ENCODE measurements at regions not wholly inside any gene's neighbourhood (a gene's known extent, or its start where the extent isn't known, plus 50 kb on each side); places are given as distances from the start of the nearest gene placed in this dataset.
"Not testable (repeated sequence)": the region's sequence is repeated elsewhere in the genome, so short reads cannot be mapped to it uniquely, and the experiment has no call there.

GRCh38 chr1:193890935-193891334 is 704.5 kb upstream of the B3GALT2 start:
- TF ChIP-seq CTCF (IDR thresholded peaks at IDR 0.05; ENCODE audit: control insufficient read depth, insufficient read depth, low read depth, low read length, missing control alignments), result no peak
- no peak overlapping the region for H3K4me3 ChIP-seq (ENCODE audit: control insufficient read depth, low read depth, low read length)
- no peak for DNase-seq (ENCODE audit: low read depth)

- DNase-seq (ENCODE audit: low read depth), result no peak
- no peak for TF ChIP-seq CTCF (IDR thresholded peaks at IDR 0.05; ENCODE audit: control insufficient read depth, insufficient read depth, low read depth, low read length, missing control alignments)
Observed at GRCh38 chr1:193884848-193885558, 698.6 kb upstream of the B3GALT2 start.

GRCh38 chr1:193877920-193878319 is 691.5 kb upstream of the B3GALT2 start:
- H3K4me3 ChIP-seq (ENCODE audit: control insufficient read depth, low read depth, low read length); DNase-seq (ENCODE audit: low read depth): not testable (repeated sequence)

More at GRCh38 chr1:193884848-193885558, 698.6 kb upstream of the B3GALT2 start:
- H3K4me3 ChIP-seq (ENCODE audit: control insufficient read depth, low read depth, low read length), result no peak overlapping the region

GRCh38 chr1:193868425-193868824 is 682.0 kb upstream of the B3GALT2 start:
- DNase-seq (ENCODE audit: low read depth), result no peak
- H3K4me3 ChIP-seq (ENCODE audit: control insufficient read depth, low read depth, low read length), result no peak overlapping the region
- TF ChIP-seq CTCF (IDR thresholded peaks at IDR 0.05; ENCODE audit: control insufficient read depth, insufficient read depth, low read depth, low read length, missing control alignments), result no peak

- DNase-seq (ENCODE audit: low read depth), result no peak
- TF ChIP-seq CTCF (IDR thresholded peaks at IDR 0.05; ENCODE audit: control insufficient read depth, insufficient read depth, low read depth, low read length, missing control alignments), result no peak
- H3K4me3 ChIP-seq (ENCODE audit: control insufficient read depth, low read depth, low read length), result no peak overlapping the region
Observed at GRCh38 chr1:193856261-193856660, 669.8 kb upstream of the B3GALT2 start.

GRCh38 chr1:193850745-193851144 is 664.3 kb upstream of the B3GALT2 start:
- DNase-seq (ENCODE audit: low read depth), result no peak
- no peak overlapping the region for H3K4me3 ChIP-seq (ENCODE audit: control insufficient read depth, low read depth, low read length)
- TF ChIP-seq CTCF (IDR thresholded peaks at IDR 0.05; ENCODE audit: control insufficient read depth, insufficient read depth, low read depth, low read length, missing control alignments), result no peak

- H3K4me3 ChIP-seq (ENCODE audit: control insufficient read depth, low read depth, low read length), result no peak overlapping the region
- DNase-seq (ENCODE audit: low read depth), result no peak
Observed at GRCh38 chr1:193846876-193847604, 660.6 kb upstream of the B3GALT2 start.

More at GRCh38 chr1:193846876-193847604, 660.6 kb upstream of the B3GALT2 start:
- TF ChIP-seq CTCF (IDR thresholded peaks at IDR 0.05; ENCODE audit: control insufficient read depth, insufficient read depth, low read depth, low read length, missing control alignments), result no peak

All from AG09309 (cell line).